HG03175 (cell line): ENCODE measurements at regions not wholly inside any gene's neighbourhood (a gene's known extent, or its start where the extent isn't known, plus 50 kb on each side); places are given as distances from the start of the nearest gene placed in this dataset.
"Not testable (repeated sequence)": the region's sequence is repeated elsewhere in the genome, so short reads cannot be mapped to it uniquely, and the experiment has no call there.

ENCODE experiments used
- ATAC-seq: cut with Tn5 transposase; IDR thresholded peaks from one replicate; pipeline ENCODE4 v1.9.1; 2021; ENCODE audit warnings: mild to moderate bottlenecking, moderate library complexity; ENCODE audit not compliant: unreplicated experiment

DNA sequence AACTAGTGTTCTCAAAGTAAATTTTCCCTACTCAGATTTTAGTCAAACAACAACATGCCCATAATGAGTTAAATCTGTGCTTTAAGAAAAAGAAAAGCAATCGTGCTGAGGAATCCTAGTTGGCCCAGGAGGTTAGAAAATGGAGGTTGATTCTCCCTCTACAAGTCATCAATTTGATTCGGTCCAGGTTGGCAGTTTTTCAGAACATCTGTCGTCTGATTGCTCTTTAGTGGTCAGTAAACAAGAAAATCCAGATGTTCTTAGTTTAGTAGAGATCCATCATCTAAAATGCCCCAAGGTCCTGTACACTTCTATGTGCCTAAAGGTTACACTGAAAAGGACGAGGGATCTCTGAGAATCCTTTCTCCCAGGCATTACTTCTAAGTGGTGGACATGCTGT lies 659.2 kb downstream of the MTRR start:
- no peak for ATAC-seq

DNA sequence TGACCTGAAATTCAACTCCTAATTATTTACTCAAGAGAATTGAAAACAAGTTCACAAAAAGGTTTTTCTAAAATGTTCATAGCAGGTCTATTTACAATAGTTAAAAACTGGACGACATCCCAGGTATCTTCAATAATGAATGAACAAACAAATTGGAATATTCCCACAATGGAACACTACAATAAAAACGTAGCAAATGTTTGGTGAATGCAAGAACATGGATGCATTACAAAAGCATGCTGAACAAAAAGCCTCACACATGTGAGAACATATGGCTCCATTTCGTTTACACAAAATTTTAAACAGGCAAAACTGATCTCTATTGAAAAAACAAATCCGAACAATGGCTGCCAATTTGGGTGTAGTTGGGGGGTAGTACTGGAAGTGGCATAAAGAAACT lies 669.9 kb downstream of the MTRR start:
- no peak for ATAC-seq

DNA sequence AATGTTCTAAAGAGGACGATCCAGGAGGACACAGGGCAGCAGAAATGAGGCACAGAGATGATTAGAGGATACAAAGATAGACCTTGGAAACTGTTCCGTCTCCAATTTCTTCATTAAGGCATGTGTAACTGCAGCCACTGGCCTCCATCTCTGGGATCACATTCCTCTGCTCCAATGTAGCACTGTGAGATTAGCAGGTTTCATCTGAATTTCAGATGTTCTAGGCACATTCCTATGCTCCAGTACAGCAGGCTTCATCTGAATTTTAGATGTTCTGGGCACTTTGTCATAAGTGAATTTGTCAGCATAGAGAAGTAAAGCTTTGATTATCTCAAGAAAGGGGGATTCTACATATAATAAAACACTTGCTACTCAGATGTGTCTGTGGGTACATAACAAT lies 671.4 kb downstream of the MTRR start:
- ATAC-seq: no peak

DNA sequence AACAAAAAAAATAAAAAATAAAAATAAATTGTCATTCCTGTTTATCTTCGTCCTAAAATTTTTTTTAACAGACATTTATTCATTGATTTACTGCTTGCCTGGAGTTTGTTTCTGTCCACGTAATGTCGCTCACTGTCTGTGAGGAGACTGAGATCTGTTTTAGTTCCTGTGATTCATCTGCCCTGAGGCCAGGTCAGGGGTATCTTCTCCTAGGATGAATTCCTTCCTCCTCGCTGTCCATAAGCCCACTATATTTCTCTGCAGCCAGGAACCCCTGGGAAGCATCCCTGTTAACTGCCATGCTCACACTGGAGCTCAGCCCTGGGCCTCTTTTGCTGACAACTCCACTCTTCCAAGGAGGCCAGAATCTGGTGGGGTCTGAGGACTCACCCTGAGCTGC lies 682.0 kb downstream of the MTRR start:
- ATAC-seq: no peak

DNA sequence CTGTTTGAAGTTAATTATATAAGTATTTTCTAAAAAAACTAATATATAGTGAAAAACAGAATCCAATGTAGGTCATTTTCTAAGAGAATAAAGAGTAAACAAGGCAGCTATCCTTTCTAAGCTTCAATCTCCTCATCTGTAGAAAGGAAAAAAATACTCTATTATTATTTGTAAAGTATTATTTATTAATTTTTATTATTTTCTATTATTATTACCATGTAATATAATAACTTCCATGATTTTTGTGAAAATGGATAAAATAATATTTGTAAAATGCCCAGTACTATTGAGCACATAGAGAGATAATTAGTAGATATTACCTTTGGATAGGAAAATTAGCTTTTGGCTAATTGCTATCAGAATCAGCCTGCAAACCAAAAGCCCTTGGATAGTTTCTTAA lies 684.4 kb downstream of the MTRR start:
- no peak for ATAC-seq

DNA sequence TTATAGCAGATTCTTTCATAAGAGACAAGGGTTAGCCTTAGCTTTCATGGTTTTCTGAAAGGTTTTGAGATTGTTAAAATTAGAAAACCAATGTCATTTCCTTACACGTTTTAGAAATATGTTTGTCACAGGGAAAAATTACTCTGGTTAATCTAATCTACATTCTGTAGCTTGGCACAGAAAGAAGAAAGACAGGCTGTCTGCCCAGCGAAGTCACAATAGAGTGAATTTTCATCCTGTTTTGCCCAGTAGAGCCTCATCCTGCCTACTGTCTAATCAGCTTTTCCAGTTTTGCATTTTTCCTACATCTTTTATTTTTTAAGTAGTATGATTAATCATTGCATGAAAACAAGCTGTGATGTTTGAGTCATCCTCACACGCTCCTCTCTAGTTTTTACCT lies 688.8 kb downstream of the MTRR start:
- no peak for ATAC-seq

DNA sequence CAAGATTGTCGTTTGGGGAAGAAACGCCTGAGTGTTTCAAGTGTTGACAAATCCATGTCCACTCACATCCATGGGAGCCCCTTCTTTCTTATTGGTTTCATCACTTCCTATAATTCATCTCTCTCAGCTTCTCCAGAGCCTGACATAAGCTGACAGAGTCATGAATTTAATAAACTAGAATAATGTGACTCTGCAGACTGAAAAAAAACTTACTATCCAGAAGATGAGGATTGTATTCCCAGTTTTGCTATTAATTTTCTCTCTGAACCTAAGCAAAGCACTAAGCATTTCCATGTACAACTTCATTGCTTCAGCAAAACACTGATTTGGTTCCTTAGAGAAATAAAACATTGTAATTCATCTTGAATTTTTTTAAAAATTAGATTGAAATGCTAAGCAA lies 691.8 kb downstream of the MTRR start:
- ATAC-seq: no peak

DNA sequence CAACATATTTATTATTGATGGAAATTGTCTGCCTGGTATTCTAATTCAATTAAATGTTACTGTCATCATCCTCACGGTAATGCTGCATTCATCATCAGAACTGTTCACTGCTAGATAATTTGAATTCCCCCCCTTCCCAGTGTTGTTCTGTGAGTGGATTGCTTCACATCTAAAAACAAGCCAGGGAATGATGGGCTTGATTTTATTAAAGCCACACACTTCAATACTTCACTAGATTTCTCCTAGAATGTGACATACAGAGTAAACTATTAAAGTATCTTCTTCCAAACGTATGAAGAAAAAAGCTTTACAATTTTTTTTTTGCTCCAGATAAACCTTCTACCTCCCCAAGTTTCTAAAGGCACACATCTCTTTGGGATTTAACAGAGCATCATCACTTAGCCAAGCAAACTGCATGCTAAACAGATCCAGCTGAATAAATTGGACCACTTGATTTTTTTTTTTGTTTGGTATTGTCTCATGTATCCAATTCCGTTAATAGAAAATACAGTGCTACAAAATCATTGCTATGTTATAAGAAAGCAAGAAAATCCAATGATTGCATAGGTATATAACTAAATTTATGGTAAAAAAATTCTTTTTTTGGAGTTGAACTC lies 692.4 kb downstream of the MTRR start:
- no peak for ATAC-seq

DNA sequence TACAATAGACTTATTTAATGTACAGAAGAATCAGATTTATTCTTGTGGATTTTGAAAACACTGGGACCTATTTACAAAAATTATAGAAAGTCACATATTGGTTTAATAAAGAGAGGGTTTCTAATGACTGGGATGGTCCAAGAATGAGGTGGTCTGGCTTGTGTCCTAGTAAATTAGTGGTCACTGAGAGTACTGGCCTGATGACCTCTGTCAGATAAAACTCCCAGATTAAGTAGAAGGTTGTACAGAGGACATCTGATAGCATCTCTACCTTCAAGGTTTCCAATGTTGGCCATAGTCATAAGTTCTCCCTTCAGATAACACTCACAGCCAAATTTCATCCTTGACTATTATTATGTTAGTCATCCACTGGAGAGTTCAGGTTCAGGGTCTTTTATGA lies 692.9 kb downstream of the MTRR start:
- no peak for ATAC-seq

DNA sequence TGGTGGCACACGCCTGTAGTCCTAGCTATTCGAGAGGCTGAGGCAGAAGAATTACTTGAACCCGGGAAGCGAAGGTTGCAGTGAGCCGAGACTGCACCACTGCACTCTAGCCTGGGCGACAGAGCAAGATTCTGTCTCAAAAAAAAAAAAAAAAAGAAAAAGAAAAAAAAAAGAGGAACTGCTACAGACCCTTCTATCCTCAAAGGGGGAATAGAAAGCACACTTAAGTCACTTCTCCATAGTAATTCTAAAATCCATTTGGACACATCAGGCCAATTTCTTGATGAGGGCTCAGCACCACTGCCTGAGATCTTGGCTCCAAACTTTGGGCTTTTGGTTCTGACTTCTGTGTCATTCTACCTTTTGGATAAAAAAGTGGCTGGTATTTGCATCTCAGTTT lies 694.6 kb downstream of the MTRR start:
- ATAC-seq: not testable (repeated sequence)

DNA sequence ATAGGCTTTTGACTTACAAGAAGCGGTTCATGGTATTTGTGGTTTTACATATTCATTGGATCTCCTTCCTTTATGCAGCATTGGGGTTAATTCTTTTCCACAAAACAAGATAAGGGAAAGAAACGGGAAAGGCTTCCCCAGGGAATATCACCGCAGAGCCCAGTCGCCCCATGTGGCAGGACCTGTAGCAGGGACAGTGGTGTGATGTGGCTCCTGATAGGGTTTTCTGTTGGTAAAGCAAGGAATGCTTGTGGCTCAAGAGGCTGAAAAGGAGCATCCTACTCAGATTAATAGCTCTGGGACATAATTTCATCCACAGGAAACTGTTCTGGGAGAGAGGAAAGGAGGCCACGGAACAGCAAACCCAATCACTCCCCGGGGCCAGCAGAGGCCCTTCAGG lies 699.9 kb downstream of the MTRR start:
- no peak for ATAC-seq

DNA sequence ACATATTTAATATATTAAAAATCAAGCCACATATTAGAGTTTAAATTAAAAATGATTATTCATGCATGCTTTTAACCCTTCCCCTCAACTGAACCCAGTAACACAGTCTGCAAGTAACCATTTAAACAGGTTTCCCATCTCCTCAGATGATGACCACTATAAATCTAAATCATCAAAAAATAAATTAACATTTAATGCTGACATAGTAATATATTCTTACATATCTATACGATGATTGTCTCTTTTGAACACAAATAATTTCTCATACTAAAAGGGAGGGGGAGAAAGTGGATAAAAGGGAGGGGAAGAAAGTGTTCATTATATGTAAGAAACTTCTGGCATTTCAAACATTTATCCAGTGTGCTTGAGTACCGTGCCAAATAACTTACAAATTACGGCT lies 701.6 kb downstream of the MTRR start:
- ATAC-seq: no peak

DNA sequence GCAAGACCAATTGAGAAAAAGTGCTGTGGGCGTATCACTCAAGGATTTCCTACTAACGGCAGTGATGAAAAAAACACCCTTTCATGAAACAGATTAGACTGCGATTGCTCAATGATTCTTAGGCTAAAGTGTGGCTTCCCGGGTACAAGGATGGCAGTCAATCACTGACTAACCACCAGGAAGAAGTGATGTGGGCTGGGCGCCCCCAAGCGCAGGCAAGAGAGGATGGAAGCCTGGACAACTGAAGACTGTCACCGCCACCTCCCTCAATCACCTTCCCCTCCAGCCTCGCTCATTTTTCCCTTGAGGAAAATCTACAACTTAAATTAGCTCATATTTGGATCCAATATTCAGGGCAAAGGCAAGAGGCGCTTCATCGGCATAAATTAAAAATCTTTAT lies 707.2 kb downstream of the MTRR start:
- no peak for ATAC-seq

DNA sequence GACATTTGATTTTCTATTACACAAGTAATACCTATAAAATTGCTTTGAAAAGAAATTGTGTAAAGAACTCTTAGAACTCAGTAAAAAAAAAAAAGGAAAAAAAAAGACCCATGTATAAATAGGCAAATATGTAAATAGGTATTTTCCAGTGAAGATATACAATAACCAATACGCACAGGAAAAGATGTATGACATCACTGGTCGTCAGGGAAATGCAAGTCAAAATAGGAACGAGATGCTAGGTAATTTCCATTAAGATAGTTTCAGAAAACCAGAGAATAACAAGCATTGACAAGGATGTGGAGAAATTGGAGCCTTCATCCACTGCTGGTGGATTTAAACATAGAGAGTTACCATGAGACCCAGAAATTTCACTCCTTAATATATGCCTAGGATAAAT lies 708.8 kb downstream of the MTRR start:
- ATAC-seq: no peak

DNA sequence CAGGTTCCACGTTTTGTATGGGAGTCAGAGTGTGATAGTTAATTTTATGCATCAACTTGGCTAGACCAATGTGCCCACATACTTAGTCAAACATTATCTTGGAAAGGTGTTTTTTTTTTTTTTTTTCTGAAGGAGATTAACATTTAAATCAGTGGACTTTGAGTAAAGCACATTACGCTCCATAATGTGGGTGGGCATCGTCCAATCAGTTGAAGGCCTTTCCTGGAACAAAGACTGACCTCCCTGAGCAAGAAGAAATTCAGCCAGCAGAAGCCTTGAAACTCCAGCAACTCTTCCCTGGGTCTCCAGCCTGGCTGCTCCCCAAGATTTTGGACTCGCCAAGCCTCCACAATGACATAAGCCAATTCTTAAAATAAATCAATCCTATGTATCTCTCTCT lies 711.4 kb downstream of the MTRR start:
- ATAC-seq: no peak

DNA sequence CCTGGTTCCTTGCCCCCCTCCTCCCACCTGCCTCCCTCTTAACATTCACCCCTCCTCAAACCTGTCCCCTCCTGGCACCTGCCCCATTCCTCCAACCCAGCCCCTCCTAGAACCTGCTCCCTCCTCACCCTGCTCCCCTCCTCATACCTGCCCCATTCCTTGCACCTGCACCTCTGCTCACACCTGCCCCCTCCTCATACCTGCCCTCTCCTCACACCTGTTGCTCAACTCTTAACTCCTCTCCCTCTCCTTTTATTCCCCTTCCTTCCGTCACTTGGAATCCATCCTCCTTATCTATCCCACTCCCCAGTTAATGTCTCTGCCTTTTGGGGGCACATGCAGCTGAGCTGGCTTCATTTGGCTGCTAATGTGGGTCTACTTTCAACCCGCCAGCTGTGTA lies 712.1 kb downstream of the MTRR start:
- no peak for ATAC-seq

DNA sequence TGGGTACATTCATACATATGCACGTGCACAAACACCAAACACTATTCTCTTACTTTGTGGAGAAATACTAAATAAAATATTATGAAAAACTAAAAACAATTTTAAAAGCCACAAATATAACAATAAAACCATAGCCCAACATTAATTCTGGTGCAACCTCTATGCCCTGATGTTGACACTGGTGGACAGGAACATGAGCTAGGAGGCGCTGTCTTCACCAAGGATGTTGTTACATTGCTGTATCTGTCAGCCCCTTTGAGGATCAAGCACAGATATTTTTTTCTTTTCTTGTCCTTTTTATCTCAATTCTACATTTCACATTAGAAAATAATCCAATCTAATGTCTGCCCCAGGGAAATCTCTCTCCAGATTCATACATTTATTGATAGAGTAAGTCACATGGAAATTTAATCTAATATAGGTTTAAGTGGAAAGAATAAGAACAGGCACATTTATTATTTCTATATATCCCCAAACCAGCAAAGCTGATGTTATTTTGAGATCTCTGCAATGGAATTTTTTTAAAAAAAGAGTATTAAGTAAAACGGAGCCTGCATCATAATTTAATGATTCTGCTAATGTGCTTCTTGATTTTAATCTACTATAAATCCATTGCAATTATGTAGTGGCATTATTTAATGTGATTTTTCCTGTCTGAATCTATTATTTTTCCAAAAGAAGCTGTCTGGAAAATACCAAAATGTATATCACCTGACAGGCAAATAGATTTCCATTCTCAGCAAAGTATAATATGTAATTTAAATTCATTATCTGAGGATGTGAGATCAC lies 716.5 kb downstream of the MTRR start:
- ATAC-seq: no peak

DNA sequence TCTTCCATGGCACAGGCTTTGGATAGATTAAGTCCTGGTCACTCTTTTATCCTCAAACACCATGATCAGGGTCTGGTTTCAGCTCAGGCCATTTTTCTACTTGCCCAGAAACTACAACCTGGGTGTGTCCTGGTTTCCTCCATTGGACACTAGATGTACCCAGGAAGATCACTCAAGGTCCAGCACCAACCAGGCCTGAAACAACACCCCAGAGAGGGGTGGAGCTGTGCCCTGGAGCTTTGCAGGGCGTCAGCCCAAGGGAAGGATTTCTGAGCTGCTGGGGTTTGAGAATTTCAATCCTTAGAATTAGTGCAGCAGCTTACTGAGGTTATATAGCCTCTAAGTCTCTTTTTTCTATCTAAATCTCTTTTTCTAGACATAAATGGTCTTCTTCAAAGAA lies 722.0 kb downstream of the MTRR start:
- no peak for ATAC-seq

DNA sequence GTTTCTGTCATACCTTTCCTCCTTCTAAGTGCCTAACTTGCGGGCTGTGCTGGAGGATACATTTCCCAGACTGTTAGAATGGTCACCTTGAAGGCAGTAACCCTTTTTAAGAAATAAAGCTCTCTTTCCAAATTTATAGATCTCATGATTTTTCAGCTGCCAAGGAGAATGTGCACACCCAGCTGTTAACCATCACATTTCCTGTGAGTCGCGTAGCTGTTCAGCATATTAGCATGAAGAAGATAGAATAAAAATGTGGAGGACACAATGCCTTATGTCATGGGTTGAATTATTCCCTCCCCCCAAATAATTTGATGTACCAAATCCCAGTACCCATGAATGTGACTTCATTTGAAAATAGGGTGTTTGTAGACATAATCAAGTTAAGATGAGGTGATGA lies 729.4 kb downstream of the MTRR start:
- no peak for ATAC-seq

DNA sequence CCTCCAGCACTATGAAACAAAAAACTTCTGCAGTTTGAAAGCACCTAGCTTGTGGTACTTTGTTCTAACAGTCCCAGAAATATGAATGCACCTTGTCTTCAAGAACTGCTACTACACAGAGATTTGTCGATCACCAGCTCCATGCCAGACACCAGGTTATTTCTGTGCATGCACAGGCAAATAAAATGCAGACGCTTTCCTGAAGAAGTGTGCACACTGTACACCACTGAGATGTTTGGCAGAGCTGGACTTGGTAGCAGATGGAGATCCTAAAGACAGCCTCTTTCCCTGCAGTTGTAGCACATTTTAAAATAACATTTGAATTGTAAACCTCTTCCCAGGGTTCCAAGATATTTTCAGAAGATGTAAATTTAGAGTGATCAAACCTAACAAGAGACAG lies 730.0 kb downstream of the MTRR start:
- no peak for ATAC-seq

DNA sequence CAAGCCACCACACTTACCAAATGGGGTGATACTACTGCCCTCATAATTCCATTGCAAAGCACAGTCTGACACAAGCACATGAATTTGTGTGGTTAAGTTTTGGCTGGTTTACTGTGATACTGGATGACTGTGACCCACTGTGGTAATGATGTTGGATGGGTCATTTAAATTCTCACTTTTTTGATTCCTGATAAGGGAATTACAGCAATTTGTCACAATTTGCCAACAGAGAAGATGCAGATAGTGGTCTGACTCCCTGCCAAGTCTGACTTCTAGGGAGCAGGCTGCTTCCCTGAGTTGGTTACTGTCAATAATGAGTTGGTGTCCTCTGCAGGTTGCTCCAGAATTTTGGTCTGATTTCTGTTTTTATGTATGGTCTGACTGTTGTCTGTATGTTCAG lies 731.9 kb downstream of the MTRR start:
- ATAC-seq: no peak

DNA sequence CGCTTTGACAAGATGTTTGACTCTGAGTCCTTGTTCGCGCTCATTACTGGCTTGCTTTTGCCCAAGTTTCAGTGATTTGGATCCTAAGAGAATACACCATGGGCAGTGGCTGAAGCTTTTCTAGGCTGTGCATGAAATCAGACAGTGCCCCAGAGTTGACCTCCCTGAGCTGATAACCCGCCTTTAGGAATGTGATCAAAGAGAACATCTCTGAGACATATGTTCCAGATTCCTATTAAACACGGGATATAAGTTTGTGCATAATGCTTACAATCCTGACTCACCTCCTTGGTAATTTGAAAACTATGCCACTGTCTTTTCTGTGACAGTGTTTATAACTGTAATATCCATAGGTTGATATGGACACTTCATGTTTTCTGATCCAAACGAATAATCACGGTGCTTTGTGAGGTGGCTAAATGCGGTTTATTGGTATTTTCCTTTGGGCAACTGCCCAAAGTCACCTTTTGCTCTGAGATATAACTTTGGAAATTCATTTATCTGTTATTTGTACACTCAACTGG lies 732.9 kb downstream of the MTRR start:
- no peak for ATAC-seq

DNA sequence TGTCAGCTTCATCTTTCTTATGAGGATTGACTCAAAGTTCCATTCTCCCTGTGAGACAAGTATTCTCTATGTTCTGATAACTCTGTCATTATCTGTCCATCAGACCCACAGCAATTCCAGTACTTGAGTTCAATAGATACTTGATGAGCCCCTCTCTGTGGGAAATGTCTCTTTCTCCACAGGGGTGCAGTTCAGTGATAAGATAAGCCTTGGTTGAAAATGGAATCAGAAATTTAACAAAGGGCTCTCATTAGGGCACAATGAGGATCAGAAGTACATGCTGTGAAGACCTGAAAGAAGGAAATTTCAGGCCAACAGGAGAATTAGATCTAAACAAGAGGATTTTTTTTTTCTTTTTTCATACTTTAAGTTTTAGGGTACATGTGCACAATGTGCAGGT lies 737.3 kb downstream of the MTRR start:
- ATAC-seq: no peak
